ENCODE measurements at regions not wholly inside any gene's neighbourhood (a gene's known extent, or its start where the extent isn't known, plus 50 kb on each side); places are given as distances from the start of the nearest gene placed in this dataset.

GRCh38 chr4:62816566-62816965, 1592.7 kb downstream of the TECRL start:
- TF ChIP-seq ASH2L (IDR thresholded peaks at IDR 0.05; ENCODE audit: borderline replicate concordance, low read depth): no peak
- TF ChIP-seq RELA (IDR thresholded peaks at IDR 0.05; ENCODE audit: borderline replicate concordance, partially characterized antibody): no peak
- TF ChIP-seq ZNF274 (IDR thresholded peaks at IDR 0.05; ENCODE audit: insufficient read depth, insufficient read length): no peak
- TF ChIP-seq E4F1 (IDR thresholded peaks at IDR 0.05; ENCODE audit: borderline replicate concordance, partially characterized antibody): no peak
- TF ChIP-seq MEF2A (IDR thresholded peaks at IDR 0.05; ENCODE audit: insufficient read depth, low read depth, low read length): no peak
- TF ChIP-seq TCF3 (IDR thresholded peaks at IDR 0.05; ENCODE audit: borderline replicate concordance, insufficient read depth, low read depth, low read length): no peak
- TF ChIP-seq REST (IDR thresholded peaks at IDR 0.05; ENCODE audit: low read depth, low read length): no peak
- no peak for TF ChIP-seq BHLHE40 (IDR thresholded peaks at IDR 0.05; ENCODE audit: borderline replicate concordance in 1 of 2, low read depth in 2 of 2, low read length in 1 of 2)

Data from GM12878 (cell line).